ENCODE measurements at regions not wholly inside any gene's neighbourhood (a gene's known extent, or its start where the extent isn't known, plus 50 kb on each side); places are given as distances from the start of the nearest gene placed in this dataset.
A peak's percentile ranks its signal among the peaks of the same experiment; 100 is the strongest.
"Not testable (repeated sequence)": the region's sequence is repeated elsewhere in the genome, so short reads cannot be mapped to it uniquely, and the experiment has no call there.

DNA sequence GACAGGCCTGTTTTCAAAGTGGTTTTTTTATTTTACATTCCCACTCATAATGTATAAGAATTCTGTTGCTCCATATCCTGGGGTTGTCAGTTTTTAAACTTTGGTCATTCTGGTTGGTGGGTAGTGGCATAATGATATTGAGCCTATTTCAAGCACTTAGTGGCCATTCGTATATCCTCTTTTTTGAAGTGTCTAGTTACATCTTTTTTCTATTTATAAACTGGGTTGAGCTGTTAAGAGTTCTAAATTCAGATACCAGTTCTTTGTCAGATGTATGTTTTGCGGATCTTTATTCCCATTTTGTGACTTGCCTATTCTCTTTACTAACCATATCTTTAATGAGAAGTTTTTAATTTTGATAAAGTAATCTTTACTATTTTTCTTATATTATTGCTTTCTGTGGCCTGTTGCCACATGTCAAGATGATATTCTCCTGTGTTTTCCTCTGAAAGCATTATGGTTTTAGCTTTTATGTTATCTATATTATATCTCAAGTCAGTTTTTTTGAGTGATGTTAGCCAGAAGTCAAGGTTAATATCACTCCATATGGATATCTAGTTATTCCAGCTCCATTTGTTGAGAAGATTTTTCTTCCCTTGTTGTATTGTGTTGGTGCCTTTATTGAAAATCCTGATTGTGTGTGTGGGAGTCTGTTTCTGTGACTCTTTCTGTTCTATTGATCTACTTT, 110.9 kb downstream of the FHIP1A start:
- DNase-seq (ENCODE audit: low read depth) = no peak

DNA sequence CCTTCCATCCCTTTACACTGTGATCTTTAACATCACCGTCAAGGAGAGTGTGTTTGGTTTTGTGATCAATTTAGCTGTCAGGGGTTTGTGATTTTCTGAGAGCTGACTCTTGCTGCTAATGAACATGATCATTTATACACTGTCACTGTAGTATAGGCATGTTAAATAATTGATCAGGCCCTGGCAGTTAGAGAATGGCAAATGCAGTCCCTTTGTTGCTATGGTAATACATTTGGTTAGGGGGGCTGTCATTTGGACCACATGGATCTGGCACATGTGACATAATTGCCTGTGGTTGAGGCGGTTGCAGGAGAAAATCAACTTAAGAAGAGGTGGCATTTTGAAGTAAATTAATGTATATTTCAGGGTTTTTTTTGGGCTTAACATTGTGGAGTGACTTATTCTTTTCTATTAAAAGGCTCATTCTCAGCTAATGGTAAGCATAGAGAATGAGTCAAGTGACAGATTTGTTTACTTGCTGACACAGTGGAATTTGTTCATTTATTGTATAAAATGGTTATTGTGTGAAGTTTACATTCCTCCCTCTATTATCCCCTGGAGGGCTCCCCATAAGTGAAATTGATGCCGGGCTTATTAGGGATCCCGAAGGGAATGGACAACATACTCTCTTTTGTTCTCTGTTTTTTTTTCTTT, 114.0 kb downstream of the FHIP1A start:
- no peak for DNase-seq (ENCODE audit: low read depth)

DNA sequence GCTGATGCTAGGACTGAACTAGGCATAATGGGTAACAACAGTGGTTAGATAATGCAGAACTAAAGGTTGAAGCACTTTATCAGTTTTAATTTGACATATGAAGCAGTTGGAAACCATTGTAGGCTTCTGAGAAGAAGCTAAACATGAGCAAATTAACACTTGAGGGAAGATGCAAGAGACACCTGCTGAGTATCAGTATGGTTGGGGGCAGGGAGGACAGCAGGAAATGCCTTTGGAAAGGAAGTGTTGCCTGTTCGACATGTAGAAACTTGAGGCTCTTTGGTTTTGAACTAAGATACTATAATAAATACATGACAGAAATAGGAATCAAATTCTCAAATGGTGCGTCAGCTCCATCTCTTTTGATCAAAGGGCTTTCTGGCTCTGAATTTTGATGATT, 115.6 kb downstream of the FHIP1A start:
- DNase-seq (ENCODE audit: low read depth) = no peak

DNA sequence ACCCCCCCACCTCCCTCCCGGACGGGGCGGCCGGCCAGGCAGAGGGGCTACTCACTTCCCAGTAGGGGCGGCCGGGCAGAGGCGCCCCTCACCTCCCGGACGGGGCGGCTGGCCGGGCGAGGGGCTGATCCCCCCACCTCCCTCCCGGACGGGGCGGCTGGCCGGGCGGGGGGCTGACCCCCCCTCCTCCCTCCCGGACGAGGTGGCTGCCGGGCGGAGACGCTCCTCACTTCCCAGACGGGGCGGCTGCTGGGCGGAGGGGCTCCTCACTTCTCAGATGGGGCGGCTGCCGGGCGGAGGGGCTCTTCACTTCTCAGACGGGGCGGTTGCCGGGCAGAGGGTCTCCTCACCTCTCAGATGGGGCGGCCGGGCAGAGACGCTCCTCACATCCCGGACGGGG, 117.5 kb downstream of the FHIP1A start:
- DNase-seq (ENCODE audit: low read depth) = not testable (repeated sequence)

DNA sequence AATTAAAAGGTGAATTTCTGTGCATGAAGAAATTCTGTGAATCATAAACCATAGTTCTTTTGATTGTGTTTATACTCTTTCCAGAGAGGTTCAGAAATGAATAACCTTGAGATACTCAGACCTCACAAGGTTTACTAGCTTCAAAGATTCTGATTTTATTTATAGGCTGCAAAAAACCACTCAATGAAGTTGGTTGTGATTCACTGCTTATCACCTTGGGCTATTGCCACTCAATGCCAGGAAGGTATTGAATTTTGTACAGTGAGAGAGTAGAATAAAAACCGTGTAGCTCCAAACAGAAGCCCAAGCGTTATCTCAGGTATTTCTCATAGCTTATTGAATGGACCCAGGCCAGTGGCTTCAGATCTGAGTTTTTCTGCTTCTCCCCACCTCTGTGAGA, 118.7 kb downstream of the FHIP1A start:
- DNase-seq (ENCODE audit: low read depth) = no peak

DNA sequence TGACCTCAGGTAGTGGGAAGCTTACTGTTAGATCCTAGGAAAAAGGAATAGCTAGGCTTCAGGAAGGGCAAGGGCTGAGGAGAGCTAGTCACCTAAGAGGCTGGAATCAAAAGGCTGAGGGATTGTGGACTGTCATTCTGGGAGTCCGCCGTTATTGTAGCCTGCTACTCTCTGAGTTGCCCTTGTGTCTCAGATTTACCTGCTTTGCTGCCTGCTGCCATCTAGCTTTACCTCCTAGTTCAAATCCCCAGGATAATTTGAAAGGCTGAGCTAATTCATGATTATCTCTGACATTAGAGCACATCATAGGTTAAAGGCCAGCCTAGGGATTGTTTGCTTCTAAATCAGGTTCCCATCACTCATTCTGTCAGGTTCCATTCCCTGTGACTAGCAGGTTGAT, 120.2 kb downstream of the FHIP1A start:
- no peak for DNase-seq (ENCODE audit: low read depth)

DNA sequence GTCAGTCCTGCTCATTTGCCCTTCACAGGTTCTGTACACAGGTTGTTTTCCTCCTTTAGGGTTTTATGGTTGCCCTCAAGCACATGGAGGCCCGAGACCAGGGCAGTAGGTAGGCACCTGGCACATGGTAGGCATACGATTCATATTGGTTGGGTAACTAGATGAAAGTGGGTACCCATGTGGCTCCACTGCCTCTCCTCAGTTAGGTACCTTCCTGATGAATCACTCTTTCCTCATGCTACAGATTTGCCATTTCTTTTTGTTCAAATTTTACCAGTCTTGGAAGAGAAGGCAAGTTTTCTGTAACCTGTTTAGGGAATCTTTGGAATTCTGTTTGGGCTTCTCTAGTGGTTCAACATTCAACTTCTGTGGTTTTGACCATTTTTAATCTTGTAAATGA, 121.3 kb downstream of the FHIP1A start:
- no peak for DNase-seq (ENCODE audit: low read depth)

DNA sequence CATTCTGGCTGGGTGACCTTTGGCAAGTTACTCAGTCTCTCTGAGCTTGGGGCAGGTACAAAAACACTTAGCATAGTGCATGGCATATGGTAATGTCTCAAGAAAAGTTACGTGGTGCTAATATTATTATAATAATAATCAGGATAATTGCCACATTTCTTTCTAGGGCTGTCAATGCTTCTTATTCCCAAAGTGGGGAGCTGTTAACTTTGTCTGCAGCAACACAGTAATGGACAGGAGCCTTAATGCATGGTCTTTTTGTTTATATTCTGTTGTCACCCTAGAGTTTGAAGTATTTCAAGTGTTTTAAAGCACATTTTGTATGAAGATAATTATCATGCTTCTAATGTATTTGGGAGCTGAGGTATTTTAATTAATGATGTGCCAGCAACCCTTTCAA, 121.8 kb downstream of the FHIP1A start:
- no peak for DNase-seq (ENCODE audit: low read depth)

DNA sequence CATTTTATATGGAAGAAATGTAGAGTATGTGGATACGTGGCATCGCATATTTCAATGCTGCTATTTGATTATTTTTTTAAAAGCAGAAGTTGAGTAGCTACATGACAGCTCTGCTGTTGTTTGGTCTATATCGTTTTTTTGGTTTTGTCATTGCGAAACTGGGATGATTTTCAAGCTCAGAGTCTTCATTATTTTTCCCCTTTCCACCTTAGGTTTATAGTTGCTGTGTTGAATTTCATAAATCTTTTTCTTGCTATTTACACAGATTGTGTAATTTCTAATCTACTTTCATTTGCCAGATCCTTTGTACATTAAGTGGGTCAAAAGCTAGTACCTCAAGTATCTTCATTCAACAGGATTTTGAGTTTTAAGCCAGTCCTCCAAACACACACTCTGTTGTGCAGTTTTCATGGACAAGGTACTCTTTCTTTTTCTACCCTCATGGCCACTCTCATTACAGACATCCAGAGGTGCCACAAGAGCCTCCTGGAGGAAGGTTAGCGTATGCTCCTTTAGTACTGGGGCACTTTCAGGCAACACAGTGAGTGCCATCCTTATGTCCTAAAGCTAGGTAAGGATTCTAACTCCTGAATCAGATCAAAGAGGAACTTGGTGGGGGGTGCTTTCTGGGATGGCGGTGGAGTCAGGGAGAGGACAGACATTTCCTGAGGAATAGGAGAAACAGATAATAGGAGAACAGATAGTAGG, 123.2 kb downstream of the FHIP1A start:
- no peak for DNase-seq (ENCODE audit: low read depth)

DNA sequence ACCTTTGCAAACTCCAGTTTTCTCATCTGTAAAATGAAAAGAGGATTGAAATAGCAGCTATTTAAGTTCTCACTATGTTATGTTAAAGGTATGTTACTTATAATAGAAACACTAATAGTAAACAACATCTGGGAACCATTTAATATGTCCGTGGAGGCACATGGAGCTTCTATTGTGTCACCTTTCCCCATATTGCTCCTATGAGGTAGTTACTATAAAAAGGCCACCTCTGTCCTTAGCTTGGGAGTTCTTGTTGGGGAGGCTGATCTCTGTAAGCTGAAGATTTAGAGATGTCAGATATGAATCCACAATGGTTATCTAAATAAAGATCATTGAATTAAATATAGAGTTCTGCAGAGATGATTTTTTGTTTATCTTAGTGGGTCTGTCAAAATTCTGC, 125.2 kb downstream of the FHIP1A start:
- DNase-seq (ENCODE audit: low read depth) = no peak

DNA sequence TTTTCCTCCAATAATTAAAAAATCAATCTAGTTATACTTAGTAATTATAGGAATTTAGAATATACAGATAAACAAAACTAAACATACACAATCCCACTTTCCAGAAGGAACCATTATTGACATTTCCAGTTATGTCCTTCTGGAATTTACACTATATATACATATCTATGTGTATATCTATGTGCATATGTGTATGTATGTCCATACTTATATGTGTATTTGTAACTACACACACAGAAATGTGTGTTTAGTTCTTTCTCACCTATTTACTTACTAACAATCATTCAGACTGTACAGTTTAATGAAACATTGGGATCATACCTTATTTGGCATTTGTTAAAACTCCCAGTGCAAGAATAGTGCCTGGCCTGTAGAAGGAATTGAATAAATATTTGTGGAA, 126.4 kb downstream of the FHIP1A start:
- DNase-seq (ENCODE audit: low read depth) = no peak

DNA sequence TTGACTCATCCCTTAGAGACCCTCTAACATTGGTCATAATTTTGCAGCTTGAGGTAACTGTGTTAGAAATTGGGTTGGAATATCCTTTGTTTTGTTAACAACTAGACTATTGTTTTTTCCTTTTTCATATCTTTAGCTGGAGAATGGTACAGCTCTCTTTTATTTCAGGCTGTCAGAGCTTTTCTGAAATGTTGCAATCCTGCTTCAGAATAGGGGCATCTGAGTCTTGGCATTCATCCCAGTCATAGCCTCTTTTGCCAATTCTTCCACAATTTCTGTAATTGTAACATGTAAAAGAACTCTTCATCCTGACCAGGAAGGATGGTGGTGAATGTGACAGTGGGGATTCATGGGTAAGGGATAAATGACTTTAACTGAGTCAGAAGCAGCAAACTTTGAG, 128.7 kb downstream of the FHIP1A start:
- no peak for DNase-seq (ENCODE audit: low read depth)

DNA sequence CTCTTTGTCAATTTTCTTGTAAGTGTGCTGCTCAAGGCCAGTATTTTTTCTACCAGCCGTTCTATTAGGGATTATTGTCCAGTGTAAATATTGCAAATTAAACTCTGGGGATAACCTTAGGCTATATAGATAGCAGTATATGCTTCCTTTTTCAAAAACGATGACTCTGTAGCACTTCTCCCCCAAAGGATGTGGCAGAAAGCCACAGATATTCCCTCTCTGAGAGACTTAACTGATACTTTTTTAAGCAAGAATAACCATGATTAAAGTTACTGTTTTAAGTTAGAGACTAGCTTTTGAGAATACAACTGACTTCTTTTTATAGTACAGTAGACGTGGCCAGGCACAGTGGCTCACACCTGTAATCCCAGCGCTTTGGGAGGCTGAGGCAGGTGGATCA, 130.0 kb downstream of the FHIP1A start:
- DNase-seq (ENCODE audit: low read depth) = no peak

DNA sequence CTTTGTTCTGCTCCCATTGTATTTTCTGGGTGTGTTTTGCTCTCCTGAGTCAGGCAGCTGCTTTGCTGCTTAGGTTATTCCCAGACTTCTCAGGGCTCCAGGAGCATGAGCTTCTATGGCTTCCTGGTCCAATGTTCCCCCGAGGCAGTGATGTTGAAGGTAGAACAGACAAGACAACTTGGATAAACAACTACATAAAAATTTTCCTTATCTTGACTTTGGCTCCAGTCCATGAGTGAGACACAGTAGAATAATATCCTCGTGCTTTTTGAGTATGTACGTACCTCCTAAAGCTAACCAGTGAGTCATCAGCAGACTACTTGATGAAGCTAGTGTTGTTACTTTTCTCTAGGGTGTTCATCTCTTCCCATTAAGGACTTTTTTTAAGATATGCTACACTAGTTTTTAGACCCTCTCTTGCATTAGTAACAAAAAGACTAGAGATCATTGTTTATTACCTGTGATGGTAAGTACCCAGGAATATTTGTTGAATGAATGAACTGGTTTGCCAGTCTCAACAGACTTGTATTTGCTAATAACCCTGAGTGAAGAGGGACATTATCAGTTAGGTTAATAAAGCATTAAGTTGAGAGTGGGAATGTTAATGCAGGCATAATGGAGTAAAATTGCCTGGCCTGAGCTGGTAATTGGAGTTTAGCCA, 131.9 kb downstream of the FHIP1A start:
- peak; percentile 95 for DNase-seq (ENCODE audit: low read depth)

DNA sequence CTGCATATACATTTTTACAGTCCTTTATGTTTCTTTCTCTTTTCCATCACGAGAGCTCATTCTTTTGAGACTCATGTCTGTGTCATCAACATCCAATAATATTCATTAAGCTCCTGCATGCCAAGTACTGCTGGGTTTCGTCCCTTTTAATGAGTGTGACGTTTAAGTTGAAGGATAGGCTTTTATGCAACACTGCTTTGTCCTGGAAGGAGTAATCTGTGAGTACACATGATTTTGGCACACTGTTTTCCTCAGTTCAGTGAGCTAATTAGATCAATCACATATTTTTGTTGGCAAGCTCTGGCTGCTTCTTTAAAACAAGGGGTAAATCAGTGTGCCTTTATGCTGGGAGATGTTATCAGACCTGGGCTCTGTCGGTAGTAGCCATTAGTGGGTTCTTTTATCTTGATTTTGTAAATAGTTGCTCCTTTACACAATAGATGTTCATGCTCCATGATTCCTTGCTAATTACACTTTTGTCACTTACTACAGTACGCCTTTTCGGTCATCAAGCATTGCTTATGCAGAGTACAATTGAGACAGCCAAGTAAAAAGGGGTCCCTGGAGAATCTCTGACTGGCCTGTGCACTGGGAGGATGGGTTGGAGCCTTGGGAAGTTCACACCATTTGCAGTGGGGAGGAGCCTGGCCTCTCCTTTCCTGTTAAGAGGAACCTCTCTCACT, 132.6 kb downstream of the FHIP1A start:
- no peak for DNase-seq (ENCODE audit: low read depth)

DNA sequence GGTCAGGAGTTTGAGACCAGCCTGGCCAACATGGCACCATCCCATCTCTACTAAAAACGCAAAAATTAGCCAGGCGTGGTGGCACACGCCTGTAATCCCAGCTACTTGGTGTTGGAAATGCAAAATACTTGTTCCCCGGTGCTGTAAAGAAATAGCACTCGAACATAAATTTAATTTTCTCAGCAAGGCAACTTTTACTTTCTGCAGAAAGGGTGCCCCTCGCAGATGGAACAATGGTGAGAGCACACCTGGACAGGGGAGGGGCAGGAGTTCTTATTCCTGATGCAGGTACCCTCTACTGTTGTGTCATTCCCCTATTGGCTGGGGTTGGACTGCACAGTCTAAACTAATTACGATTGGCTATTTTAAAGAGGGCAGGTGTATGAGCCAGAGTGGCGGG, 139.7 kb downstream of the FHIP1A start:
- no peak for DNase-seq (ENCODE audit: low read depth)

DNA sequence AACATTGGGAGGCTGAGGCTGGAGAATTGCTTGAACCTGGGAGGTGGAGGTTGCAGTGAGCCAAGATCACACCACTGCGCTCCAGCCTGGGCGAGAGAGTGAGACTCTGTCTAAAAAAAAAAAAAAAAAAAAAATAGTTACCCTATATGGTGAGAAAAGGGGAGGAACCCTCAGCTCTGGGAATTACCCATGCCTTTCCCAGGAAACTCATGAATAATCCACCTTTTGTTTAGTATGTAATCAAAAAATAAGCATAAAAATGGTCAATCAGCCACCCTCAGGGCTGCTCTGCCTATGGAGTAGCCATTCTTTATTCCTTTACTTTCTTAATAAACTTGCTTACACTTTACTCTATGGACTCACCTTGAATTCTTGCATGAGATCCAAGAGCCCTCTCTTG, 140.4 kb downstream of the FHIP1A start:
- DNase-seq (ENCODE audit: low read depth) = not testable (repeated sequence)

DNA sequence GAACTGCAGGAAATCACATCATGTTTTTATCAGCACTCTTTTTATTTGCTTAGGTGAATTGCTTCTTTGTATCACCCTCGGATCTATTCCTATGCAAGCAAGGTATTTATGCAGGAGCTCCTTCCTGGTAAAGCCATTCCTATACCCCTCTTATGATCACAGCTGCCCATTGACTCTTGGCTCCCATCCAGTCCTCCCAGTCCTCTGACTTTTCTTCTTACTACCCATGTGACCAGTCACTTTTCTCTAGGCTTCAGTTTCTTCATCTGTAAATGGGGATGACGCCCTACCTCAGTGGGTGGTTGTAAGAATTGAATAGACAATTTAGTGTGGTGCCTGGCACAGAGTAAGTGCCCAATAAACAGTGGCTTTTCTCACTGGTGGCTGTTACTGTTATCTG, 144.9 kb downstream of the FHIP1A start:
- no peak for DNase-seq (ENCODE audit: low read depth)

DNA sequence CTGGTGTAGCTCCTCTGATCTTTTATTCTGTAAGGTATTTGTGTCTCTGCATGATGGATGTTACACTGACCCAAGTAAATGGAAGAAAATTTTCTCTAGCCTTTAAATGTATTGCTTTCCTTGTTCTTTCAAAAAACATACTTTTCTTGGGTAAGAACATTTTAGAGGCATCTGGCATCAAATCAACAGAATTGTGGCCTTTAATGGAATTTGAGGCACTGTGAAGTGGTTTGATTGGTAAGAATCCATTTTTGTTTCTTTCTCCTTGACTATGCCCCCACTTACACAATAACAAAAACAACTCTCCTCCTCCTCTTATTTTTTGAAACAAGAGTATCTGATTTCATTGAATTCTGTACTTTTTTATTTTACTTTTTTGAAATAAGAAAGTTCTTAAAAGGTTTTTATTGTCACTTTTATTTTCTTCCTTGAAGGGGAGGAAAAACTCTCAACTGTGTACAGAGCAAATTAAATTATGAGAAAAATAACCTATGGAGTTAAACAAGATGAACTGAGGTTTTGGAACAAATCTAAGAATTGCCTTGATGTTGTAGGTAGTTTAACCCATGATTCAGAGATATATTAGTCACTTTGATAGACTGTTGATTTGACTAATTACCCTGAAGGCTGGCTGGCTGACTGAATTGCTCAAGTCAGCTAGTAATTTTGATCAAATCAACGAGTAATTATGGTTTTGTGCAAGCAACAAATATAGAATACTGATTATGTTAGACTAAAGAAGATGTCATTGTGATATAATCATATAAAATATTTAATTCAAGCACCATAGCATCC, 146.4 kb downstream of the FHIP1A start:
- no peak for DNase-seq (ENCODE audit: low read depth)

DNA sequence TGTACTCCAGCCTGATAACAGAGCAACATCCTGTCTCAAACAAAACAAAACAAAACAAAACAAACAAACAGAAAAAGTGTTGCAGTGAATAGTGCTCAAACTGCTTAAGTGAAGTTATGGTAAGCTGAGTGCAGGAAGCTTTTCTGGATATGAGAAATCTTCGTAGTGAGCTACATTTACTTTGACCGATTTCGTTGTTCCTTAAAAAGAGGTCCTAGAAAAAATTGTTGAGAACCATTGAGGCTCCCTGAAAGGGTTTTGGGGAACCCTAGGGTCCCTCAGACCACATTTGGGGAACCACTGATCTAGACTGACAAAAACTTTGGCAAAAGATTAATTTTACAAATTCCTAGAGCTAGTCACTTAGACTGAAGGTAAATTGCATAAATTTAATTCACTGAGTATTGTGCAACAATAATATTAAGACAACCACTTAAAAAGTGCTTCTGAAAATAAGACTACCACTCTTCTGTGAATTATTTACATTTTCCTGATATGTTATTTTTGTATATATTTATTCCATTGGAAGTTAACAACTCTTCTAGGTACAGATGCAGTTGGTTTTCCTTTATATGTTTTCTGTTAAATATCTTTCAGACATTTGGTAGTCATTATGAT, 149.6 kb downstream of the FHIP1A start:
- no peak for DNase-seq (ENCODE audit: low read depth)

DNA sequence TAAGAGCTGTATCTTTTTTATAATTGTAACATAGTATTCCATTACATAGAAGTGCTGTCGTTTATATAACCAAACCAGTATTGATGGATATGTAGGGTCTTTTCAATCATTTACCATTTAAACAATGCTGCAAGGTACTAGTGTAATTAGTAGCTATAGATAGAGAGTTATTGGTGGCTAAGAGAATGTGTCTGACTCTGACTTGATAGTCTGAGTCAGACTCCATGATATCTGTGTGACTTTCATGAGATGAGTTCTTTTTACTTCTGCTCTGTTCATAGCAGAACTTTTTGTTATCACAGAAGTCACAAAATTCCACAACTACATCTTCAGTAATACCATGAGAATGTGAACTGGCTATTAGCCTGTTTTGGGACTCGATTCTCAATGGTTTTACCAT, 150.6 kb downstream of the FHIP1A start:
- DNase-seq (ENCODE audit: low read depth) = no peak
